ENCODE measurements at regions not wholly inside any gene's neighbourhood (a gene's known extent, or its start where the extent isn't known, plus 50 kb on each side); places are given as distances from the start of the nearest gene placed in this dataset.
"Not testable (repeated sequence)": the region's sequence is repeated elsewhere in the genome, so short reads cannot be mapped to it uniquely, and the experiment has no call there.

DNA sequence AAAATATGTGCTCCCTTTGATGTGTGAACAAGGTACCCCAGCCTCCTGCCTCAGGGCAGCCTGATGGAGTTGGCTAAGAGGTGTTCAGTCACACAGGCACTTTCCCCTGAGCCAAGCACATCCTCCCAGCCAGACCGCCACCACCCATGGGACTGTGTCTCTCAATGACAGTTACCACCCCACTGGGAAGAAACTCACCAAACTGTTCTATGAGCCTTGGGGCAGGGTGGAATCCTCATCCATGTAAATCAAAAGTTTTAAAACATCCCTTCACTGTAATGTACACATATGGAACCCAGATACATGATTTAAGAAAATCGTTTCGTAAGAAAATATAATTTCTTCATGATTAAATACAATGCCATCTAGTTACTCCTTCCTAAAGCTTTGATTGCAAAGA, 138.4 kb upstream of the LSM14A start:
- no peak for DNase-seq (ENCODE audit: low read depth in 2 of 2)

- DNase-seq (ENCODE audit: low read depth in 2 of 2), result no peak
Observed at GRCh38 chr19:34034318-34034846, 137.9 kb upstream of the LSM14A start.

DNA sequence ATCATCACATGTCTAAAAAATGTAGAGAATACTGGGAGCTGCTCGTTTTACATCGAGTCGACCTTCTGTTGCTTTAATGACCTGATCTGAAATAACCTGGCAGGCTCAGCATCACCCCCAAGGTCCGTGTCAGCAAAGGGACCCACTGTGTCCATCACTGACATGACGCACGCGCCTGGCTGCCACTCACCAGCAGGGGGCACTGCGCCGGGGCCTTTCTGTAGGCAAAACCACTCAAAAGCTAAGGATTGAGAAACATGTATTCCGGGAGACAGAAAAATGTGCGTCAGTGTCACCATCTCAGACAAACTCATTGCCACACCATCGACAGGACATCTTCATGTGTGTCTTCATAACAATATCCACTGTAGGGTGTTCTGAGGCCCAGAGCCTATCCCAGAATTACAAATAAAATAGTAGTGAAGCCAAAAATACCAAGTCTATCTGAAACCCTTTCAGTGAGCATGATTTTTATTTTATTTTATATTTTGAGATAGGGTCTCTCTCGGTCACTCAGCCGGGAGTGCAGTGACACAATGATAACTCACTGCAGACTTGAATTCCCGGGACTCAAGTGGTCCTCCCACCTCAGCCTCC, 130.3 kb upstream of the LSM14A start:
- DNase-seq (ENCODE audit: low read depth in 2 of 2), result peak; percentile 23 to 46

DNA sequence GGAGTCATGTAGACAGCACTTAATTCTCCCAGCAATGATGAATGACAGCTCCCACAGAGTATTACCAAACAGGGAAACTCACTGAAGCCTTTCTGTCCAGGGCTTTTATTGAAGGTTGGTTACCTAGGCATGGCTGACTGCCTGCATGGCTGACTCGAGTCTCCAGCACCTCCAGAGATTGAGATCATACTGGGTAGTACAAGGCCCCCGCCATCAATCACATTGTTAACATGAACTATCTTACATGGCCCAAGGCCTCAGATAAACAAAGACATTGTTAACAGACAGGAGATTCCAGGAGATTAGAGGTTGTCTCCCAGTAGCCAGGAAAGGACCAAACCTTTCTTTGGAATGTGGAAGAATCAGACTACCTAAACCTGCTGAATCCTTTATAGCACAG, 128.3 kb upstream of the LSM14A start:
- DNase-seq (ENCODE audit: low read depth in 2 of 2), result no peak

GRCh38 chr19:34049944-34050343, 122.4 kb upstream of the LSM14A start:
- DNase-seq (ENCODE audit: low read depth in 2 of 2), result no peak

DNA sequence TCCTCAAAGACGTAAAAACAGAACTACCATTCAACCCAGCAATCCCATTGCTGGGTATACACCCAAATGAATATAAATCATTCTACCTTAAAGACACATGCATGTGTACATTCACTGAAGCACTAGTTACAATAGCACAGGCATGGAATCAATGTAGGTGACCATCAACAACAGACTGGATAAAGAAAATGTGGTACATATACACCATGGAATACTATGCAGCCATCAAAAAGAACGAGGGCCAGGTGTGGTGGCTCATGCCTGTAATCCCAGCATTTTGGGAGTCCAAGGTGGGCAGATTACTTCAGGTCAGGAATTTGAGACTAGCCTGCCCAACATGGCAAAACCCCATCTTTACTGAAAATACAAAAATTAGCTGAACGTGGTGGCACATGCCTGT, 121.9 kb upstream of the LSM14A start:
- DNase-seq (ENCODE audit: low read depth in 2 of 2), result not testable (repeated sequence)

DNA sequence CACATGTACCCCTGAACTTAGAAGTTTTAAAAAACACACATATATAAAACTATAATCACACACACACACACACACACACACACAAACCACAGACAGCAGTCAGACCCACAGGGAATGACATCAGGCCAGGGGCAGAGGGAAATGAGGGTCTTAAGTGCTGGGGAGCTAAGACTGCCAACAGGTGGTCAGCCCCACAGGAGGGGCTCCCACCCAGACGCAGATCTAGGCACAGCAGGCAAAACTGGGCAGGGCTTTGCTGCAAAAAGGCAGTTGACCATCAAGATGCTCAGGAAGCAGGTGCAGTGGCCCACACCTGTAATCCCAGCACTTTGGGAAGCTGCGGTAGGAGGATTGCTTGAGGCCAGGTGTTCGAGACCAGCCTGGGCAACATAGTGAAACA, 121.0 kb upstream of the LSM14A start:
- no peak for DNase-seq (ENCODE audit: low read depth in 2 of 2)

GRCh38 chr19:34057155-34057554, 115.1 kb upstream of the LSM14A start:
- DNase-seq (ENCODE audit: low read depth in 2 of 2), result no peak

DNA sequence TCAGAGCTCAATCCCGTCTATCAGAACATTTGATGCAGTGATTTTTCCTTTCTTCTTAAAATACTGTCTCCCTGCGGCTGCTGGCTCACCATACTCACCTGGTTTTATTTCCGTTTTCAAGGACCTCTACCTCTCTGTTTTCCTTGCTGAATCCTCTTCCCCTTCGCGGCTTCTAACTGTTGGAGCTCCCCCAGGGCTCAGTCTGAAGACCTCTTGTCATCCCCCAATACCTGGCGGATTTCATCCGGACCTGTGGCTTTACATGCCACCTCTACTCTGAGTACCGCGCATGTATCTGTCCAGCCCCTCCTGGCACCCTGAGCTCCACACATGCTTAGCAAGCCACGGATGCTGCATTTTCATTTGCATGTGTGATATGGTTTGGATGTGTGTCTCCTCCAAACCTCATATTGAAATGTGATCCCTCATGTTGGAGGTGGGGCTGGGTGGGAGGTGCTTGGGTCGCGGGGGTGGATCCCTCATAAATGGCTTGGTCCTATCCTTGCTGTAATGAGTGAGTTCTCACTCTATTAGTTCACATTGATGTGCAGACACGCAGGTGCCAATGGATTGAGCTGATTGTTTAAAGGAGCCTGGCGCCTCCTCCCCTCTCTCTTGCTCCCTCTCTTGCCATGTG, 106.2 kb upstream of the LSM14A start:
- no peak for DNase-seq (ENCODE audit: low read depth in 2 of 2)

DNA sequence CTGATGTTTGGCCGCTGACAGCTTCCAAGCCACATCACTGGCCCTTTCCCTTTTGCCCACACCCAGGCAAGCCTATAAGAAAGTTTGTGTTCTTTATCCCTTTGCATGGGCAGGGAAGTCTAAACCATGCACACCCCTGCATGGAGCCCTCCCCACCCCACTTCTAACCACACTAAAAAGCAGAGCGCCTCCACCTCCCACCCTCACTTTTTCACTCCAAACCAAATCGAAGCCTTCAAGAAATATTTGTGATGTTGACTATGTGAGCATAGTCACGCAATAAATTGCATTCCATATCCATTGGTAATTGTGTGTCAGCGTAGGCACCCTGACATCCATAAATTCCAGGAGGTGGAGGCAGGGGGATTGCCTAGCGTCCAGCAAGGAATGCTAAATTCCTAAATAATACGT, 104.4 kb upstream of the LSM14A start:
- DNase-seq (ENCODE audit: low read depth in 2 of 2), result no peak

GRCh38 chr19:34075661-34076091, 96.6 kb upstream of the LSM14A start:
- DNase-seq (ENCODE audit: low read depth in 2 of 2), result no peak

- DNase-seq (ENCODE audit: low read depth in 2 of 2), result no peak
Observed at GRCh38 chr19:34082289-34083077, 89.8 kb upstream of the LSM14A start.

GRCh38 chr19:34084396-34085145, 87.7 kb upstream of the LSM14A start:
- DNase-seq (ENCODE audit: low read depth in 2 of 2), result no peak

DNA sequence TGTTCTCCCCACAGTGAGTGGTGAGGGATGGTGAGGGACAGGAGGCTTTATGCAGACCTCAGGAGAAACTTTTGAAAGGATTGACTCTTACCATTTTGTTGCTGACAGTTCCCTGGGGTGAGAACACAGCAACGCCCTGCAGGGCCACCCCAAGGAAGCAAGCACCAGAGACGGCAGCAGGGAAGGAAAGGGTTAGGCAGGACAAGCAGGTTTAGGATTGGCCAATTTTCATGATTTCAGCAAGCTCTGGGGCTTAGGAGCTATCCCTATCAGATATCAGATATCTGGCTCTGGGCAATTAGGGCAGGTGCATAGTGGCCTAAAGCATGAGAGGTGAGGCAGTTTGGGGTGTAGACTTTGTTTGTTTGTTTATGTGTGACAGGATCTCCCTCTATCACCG, 87.0 kb upstream of the LSM14A start:
- DNase-seq (ENCODE audit: low read depth in 2 of 2), result no peak

DNA sequence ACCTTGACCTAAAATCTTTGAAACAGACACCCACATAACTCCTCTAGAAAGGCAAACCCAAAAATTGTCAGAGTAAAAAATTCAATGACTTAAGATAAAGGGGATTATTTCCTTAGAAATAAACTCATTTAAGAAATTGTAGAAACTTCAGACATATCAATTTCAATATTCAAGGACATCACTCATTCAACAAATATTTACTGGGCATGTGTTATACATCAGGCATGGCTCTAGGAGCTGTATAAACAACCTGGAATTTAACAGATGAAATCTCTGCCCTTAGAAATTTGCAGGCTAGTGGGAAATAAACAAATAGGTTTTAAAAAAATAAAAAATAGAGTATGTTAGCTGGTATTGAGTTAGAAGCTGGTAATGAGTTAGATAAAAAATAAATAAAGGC, 84.0 kb upstream of the LSM14A start:
- DNase-seq (ENCODE audit: low read depth in 2 of 2), result no peak

DNA sequence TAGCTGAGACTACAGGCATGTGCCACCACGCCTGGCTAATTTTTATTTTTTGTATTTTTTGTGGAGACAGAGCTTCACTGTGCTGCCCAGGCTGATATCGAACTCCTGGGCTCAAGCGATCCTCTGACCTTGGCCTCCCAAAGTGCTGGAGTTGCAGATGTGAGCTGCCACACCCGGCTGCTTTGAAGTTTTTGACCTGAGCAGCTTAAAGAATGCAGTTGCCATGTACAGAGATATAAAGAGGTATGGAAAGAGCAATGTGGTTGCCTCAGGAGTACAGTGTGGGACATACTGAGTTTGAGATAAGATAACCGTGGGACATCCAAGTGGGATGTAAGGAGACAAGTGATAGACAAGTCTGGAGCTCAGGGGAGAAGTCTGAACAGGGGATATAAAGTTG, 82.7 kb upstream of the LSM14A start:
- no peak for DNase-seq (ENCODE audit: low read depth in 2 of 2)

- DNase-seq (ENCODE audit: low read depth in 2 of 2), result no peak
Observed at GRCh38 chr19:34094960-34095359, 77.3 kb upstream of the LSM14A start.

GRCh38 chr19:34095411-34095810, 76.9 kb upstream of the LSM14A start:
- DNase-seq (ENCODE audit: low read depth in 2 of 2), result not testable (repeated sequence)

DNA sequence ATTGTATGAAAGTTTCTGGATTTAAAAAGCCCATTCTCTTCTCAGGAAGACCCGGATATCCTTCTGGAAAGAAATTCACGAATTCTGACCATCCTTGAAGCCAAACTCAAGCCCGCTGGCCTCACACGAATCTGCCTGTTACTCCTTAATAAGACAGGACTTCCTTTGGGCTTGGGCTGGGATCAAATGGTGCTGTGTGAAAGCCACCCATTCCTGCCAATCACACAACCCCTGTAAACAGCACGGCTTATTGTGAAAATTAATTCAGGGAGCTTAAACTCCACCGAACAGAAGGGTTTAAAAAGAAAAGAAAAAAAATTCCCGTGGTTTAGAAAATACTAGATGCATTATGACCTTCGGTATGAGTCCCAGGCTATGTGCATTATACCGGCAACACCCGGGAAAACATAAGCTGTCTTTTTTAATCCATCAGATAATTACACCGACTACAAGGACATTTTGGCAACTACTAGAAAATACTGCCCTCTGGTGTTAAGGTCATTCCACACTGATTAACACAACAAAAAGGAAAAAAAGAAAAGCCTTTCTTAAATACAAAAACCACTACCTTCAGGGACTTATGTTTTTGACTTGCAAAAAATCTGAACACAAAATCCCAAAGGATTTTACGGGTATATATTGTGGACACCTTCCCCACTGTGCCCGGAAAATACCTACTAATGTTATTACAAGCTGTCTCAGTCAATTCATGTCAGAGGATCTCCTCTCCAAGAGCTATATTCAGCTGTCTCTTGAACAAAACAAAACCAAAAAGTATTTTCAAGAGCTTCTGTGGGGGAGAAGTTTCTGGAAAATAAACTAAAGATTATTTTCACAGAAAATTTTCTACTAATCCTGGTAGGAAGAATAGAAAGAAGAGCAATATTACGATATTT, 76.0 kb upstream of the LSM14A start:
- DNase-seq (ENCODE audit: low read depth in 2 of 2), result no peak

GRCh38 chr19:34104096-34104495, 68.2 kb upstream of the LSM14A start:
- DNase-seq (ENCODE audit: low read depth in 2 of 2), result no peak

GRCh38 chr19:34104557-34104956, 67.7 kb upstream of the LSM14A start:
- DNase-seq (ENCODE audit: low read depth in 2 of 2), result no peak
